SK-N-SH treated with all-trans-retinoic acid at 6 μM for 48 hours (cell line): ENCODE measurements at regions not wholly inside any gene's neighbourhood (a gene's known extent, or its start where the extent isn't known, plus 50 kb on each side); places are given as distances from the start of the nearest gene placed in this dataset.

Source experiments
- BACH2 ChIP-seq: fragments of 250-450 bp; sonication (Bioruptor Pico); IDR thresholded peaks from 2 replicates; pipeline ENCODE4 v1.9.0; 2021; ENCODE audit warnings: mild to moderate bottlenecking, borderline replicate concordance
- RARB ChIP-seq: fragments of 250-450 bp; sonication (Bioruptor Pico); IDR thresholded peaks from 2 replicates; pipeline ENCODE4 v1.8.0; 2021; ENCODE audit warnings: mild to moderate bottlenecking, moderate library complexity
- SNAI2 ChIP-seq: fragments of 250-450 bp; sonication (Bioruptor Pico); IDR thresholded peaks from 2 replicates; pipeline ENCODE4 v1.5.0; 2020; ENCODE audit warnings: mild to moderate bottlenecking, moderate library complexity
- ZFP3 ChIP-seq: fragments of 250-450 bp; sonication (Bioruptor Pico); IDR thresholded peaks from 2 replicates; pipeline ENCODE4 v1.5.0; 2020; ENCODE audit warnings: mild to moderate bottlenecking, moderate library complexity
- ZFP30 ChIP-seq: fragments of 450-650 bp; formaldehyde crosslinking; IDR thresholded peaks from 2 replicates; pipeline ENCODE4 v1.5.0; 2022; ENCODE audit warnings: mild to moderate bottlenecking, moderate library complexity
- ZNF565 ChIP-seq: fragments of 450-650 bp; formaldehyde crosslinking; conservative IDR thresholded peaks from 2 replicates; pipeline ENCODE4 v1.5.0; 2020; ENCODE audit warnings: low read depth, mild to moderate bottlenecking, moderate library complexity
- ZNF70 ChIP-seq: fragments of 450-650 bp; formaldehyde crosslinking; IDR thresholded peaks from 2 replicates; pipeline ENCODE4 v1.5.0; 2020; ENCODE audit warnings: mild to moderate bottlenecking, moderate library complexity
- TF ChIP-seq, protein P1 (sequence below): fragments of 250-450 bp; sonication (Bioruptor Pico); IDR thresholded peaks from 2 replicates; pipeline ENCODE4 v1.8.0; 2020; ENCODE audit warnings: mild to moderate bottlenecking, moderate library complexity, borderline replicate concordance
- TF ChIP-seq, protein P2 (sequence below): fragments of 250-450 bp; sonication (Bioruptor Pico); IDR thresholded peaks from 2 replicates; pipeline ENCODE4 v1.8.0; 2021; ENCODE audit warnings: low read depth, mild to moderate bottlenecking, moderate library complexity, borderline replicate concordance

DNA sequence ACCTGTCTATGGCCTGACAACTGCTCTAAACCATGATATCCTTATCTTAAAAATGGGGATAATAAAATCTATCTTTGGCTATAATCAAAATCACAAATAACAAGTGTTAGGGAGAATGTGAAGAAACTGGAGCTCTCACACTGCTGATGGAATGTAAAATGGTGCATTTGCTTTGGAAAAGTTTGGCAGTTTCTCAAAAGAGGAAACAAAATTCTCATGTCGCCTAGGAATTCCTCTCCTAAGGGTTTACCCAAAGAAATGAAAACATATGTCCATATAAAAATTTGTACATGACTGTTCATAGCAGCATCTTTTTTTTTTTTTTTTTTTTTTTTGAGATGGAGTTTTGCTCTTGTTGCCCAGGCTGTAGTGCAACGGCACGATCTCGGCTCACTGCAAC lies 64.3 kb downstream of the ZNF281 start:
- TF ChIP-seq, protein P1, sequence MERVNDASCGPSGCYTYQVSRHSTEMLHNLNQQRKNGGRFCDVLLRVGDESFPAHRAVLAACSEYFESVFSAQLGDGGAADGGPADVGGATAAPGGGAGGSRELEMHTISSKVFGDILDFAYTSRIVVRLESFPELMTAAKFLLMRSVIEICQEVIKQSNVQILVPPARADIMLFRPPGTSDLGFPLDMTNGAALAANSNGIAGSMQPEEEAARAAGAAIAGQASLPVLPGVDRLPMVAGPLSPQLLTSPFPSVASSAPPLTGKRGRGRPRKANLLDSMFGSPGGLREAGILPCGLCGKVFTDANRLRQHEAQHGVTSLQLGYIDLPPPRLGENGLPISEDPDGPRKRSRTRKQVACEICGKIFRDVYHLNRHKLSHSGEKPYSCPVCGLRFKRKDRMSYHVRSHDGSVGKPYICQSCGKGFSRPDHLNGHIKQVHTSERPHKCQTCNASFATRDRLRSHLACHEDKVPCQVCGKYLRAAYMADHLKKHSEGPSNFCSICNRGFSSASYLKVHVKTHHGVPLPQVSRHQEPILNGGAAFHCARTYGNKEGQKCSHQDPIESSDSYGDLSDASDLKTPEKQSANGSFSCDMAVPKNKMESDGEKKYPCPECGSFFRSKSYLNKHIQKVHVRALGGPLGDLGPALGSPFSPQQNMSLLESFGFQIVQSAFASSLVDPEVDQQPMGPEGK (CRISPR knock-in tag): no peak
- TF ChIP-seq, protein P2, sequence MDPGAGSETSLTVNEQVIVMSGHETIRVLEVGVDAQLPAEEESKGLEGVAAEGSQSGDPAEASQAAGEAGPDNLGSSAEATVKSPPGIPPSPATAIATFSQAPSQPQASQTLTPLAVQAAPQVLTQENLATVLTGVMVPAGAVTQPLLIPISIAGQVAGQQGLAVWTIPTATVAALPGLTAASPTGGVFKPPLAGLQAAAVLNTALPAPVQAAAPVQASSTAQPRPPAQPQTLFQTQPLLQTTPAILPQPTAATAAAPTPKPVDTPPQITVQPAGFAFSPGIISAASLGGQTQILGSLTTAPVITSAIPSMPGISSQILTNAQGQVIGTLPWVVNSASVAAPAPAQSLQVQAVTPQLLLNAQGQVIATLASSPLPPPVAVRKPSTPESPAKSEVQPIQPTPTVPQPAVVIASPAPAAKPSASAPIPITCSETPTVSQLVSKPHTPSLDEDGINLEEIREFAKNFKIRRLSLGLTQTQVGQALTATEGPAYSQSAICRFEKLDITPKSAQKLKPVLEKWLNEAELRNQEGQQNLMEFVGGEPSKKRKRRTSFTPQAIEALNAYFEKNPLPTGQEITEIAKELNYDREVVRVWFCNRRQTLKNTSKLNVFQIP (CRISPR knock-in tag): no peak
- TF ChIP-seq RARB (CRISPR knock-in tag): no peak
- no peak for TF ChIP-seq BACH2 (CRISPR knock-in tag)
- TF ChIP-seq ZFP3 (CRISPR knock-in tag): no peak
- TF ChIP-seq ZFP30 (CRISPR knock-in tag): no peak
- TF ChIP-seq ZNF70 (CRISPR knock-in tag): no peak
- TF ChIP-seq SNAI2 (CRISPR knock-in tag): no peak
- no peak for TF ChIP-seq ZNF565 (CRISPR knock-in tag)
